H9 (cell line): ENCODE measurements at regions not wholly inside any gene's neighbourhood (a gene's known extent, or its start where the extent isn't known, plus 50 kb on each side); places are given as distances from the start of the nearest gene placed in this dataset.

ENCODE experiments used
- DNase-seq: peaks from one replicate; pipeline ENCODE4 v3.0.0-alpha.2; 2017
- H2AFZ ChIP-seq: one replicate; pipeline ENCODE4 v1.6.1; 2013; ENCODE audit warnings: mild to moderate bottlenecking, low read length, control low read depth, moderate library complexity
- H2AK5ac ChIP-seq: 2 replicates; pipeline ENCODE4 v1.6.1; 2013; ENCODE audit warnings: low read length, control low read depth, mixed read lengths; ENCODE audit not compliant: insufficient read length
- H2BK120ac ChIP-seq: one replicate; pipeline ENCODE4 v1.6.1; 2013; ENCODE audit warnings: low read depth, mild to moderate bottlenecking, low read length, control low read depth, inconsistent platforms; ENCODE audit not compliant: poor library complexity, severe bottlenecking
- H2BK12ac ChIP-seq: 2 replicates; pipeline ENCODE4 v1.6.1; 2013; ENCODE audit warnings: low read length, control low read depth, mixed read lengths, low read depth; ENCODE audit not compliant: insufficient read length
- H2BK15ac ChIP-seq: 2 replicates; pipeline ENCODE4 v1.6.1; 2013; ENCODE audit warnings: low read depth, low read length, control low read depth
- H2BK20ac ChIP-seq: one replicate; pipeline ENCODE4 v1.6.1; 2013; ENCODE audit warnings: low read depth, mild to moderate bottlenecking, low read length, control low read depth, inconsistent platforms; ENCODE audit not compliant: poor library complexity, severe bottlenecking
- H2BK5ac ChIP-seq: 2 replicates; pipeline ENCODE4 v1.6.1; 2013; ENCODE audit warnings: low read length, control low read depth, mixed read lengths; ENCODE audit not compliant: insufficient read length
- H3K14ac ChIP-seq: 2 replicates; pipeline ENCODE4 v1.6.1; 2013; ENCODE audit warnings: low read length, control low read depth; ENCODE audit not compliant: insufficient read depth
- H3K18ac ChIP-seq: 2 replicates; pipeline ENCODE4 v1.6.1; 2013; ENCODE audit warnings: low read depth, mild to moderate bottlenecking, mixed read lengths, low read length, control low read depth; ENCODE audit not compliant: insufficient read length
- H3K23ac ChIP-seq: 2 replicates; pipeline ENCODE4 v1.6.1; 2013; ENCODE audit warnings: low read length, control low read depth, mixed read lengths, low read depth; ENCODE audit not compliant: insufficient read length
- H3K23me2 ChIP-seq: 2 replicates; pipeline ENCODE4 v1.6.1; 2013; ENCODE audit warnings: low read depth, mild to moderate bottlenecking, mixed read lengths, low read length, control low read depth; ENCODE audit not compliant: insufficient read length, poor library complexity, severe bottlenecking
- H3K27ac ChIP-seq: 2 replicates; pipeline ENCODE4 v1.5.1; 2013; ENCODE audit warnings: low read length, control low read depth, mixed read lengths, low read depth; ENCODE audit not compliant: insufficient read length
- H3K27me3 ChIP-seq: 2 replicates; pipeline ENCODE4 v1.6.1; 2013; ENCODE audit warnings: low read length, control low read depth, inconsistent platforms; ENCODE audit not compliant: insufficient read depth
- H3K4ac ChIP-seq: 2 replicates; pipeline ENCODE4 v1.6.1; 2013; ENCODE audit warnings: low read depth, mild to moderate bottlenecking, control low read depth, inconsistent platforms, low read length, moderate library complexity
- H3K4me1 ChIP-seq: 2 replicates; pipeline ENCODE4 v1.6.1; 2013; ENCODE audit warnings: low read length, control low read depth, inconsistent platforms; ENCODE audit not compliant: insufficient read depth
- H3K4me2 ChIP-seq: 2 replicates; pipeline ENCODE4 v1.6.1; 2013; ENCODE audit warnings: low read length, control low read depth, mixed read lengths; ENCODE audit not compliant: insufficient read length, insufficient read depth
- H3K56ac ChIP-seq: 2 replicates; pipeline ENCODE4 v1.6.1; 2013; ENCODE audit warnings: low read depth, mild to moderate bottlenecking, mixed read lengths, low read length, control low read depth; ENCODE audit not compliant: insufficient read length
- H3K79me1 ChIP-seq: 2 replicates; pipeline ENCODE4 v1.6.1; 2013; ENCODE audit warnings: low read depth, mild to moderate bottlenecking, moderate library complexity, low read length, control low read depth, inconsistent platforms; ENCODE audit not compliant: insufficient read depth, poor library complexity, severe bottlenecking
- H3K79me2 ChIP-seq: 2 replicates; pipeline ENCODE4 v1.6.1; 2013; ENCODE audit warnings: low read length, control low read depth, inconsistent platforms; ENCODE audit not compliant: insufficient read depth
- H3K9ac ChIP-seq: 2 replicates; pipeline ENCODE4 v1.6.1; 2013; ENCODE audit warnings: low read length, control low read depth, mixed read lengths; ENCODE audit not compliant: insufficient read length; ENCODE audit errors: extremely low read depth
- H3K9me3 ChIP-seq: one replicate; pipeline ENCODE4 v1.6.1; 2013; ENCODE audit warnings: low read depth, low read length, inconsistent platforms; ENCODE audit not compliant: control insufficient read depth
- H3T11ph ChIP-seq: one replicate; pipeline ENCODE4 v1.6.1; 2013; ENCODE audit warnings: mild to moderate bottlenecking, low read length, control low read depth, inconsistent platforms
- H4K20me1 ChIP-seq: one replicate; pipeline ENCODE4 v1.6.1; 2013; ENCODE audit not compliant: control insufficient read depth, insufficient read length, insufficient read depth
- H4K5ac ChIP-seq: 2 replicates; pipeline ENCODE4 v1.6.1; 2013; ENCODE audit warnings: low read depth, mild to moderate bottlenecking, mixed read lengths, low read length, control low read depth; ENCODE audit not compliant: insufficient read length
- H4K8ac ChIP-seq: replicated peaks from 2 replicates; pipeline ENCODE4 v1.6.1; 2013; ENCODE audit warnings: low read length, control low read depth, mixed read lengths, low read depth; ENCODE audit not compliant: insufficient read length
- H4K91ac ChIP-seq: 2 replicates; pipeline ENCODE4 v1.6.1; 2013; ENCODE audit warnings: low read depth, mild to moderate bottlenecking, moderate library complexity, mixed read lengths, low read length, control low read depth; ENCODE audit not compliant: insufficient read length
- H3K27ac Mint-ChIP-seq, 3 experiments: 2 replicates in 2 of 3; 3 replicates in 1 of 3; pipeline ENCODE4 v1.8.0; 2020 to 2021; ENCODE audit warnings: mixed read lengths in 3 of 3, mild to moderate bottlenecking in 1 of 3, moderate library complexity in 1 of 3
- H3K27me3 Mint-ChIP-seq: 2 replicates; pipeline ENCODE4 v1.8.0; 2021; ENCODE audit warnings: low read depth, mild to moderate bottlenecking, moderate library complexity, mixed read lengths
- H3K36me3 Mint-ChIP-seq, 3 experiments: 2 replicates in 2 of 3; 3 replicates in 1 of 3; pipeline ENCODE4 v1.8.0; 2020 to 2021; ENCODE audit warnings: low read depth in 3 of 3, mixed read lengths in 3 of 3; ENCODE audit not compliant: insufficient read depth in 1 of 3
- H3K4me1 Mint-ChIP-seq, 2 experiments: 2 replicates each; pipeline ENCODE4 v1.8.0; 2020; ENCODE audit warnings: mixed read lengths in 2 of 2
- H3K4me3 Mint-ChIP-seq, 2 experiments: 2 replicates in 1 of 2; 3 replicates in 1 of 2; pipeline ENCODE4 v1.8.0; 2020 to 2021; ENCODE audit warnings: mild to moderate bottlenecking in 2 of 2, mixed read lengths in 2 of 2, moderate library complexity in 1 of 2
- H3K9me3 Mint-ChIP-seq, 2 experiments: 2 replicates in 1 of 2; 3 replicates in 1 of 2; pipeline ENCODE4 v1.8.0; 2020; ENCODE audit warnings: mild to moderate bottlenecking in 2 of 2, mixed read lengths in 2 of 2, moderate library complexity in 1 of 2
- CTCF ChIP-seq: fragments of 200-600 bp; sonication (generic); conservative IDR thresholded peaks from 3 replicates; pipeline ENCODE4 v1.8.0; 2021; ENCODE audit warnings: antibody characterized with exemption, mild to moderate bottlenecking
- WGBS: extraction: QIAGEN DNeasy Blood & Tissue Kit; methylation state at CpG from one replicate; pipeline ENCODE4 v1.1.7; 2013; ENCODE audit warnings: missing lambda C conversion rate, low lambda C conversion rate, mixed read lengths; ENCODE audit not compliant: insufficient read length; ENCODE audit errors: extremely low coverage; 5-methylcytosine and 5-hydroxymethylcytosine counted together

GRCh38 chr22:44634426-44635321 is 67.3 kb upstream of the PRR5 start:
- Mint-ChIP-seq H3K27me3 (peaks cover 27% of the 10 kb centered on the region), H3K4me3 (no peak overlapping the region)
- no CpG with 5 or more reads among the region's 9 CpGs for WGBS

More at GRCh38 chr22:44634426-44635321, 67.3 kb upstream of the PRR5 start:
- no peak overlapping the region for H2BK12ac ChIP-seq
- no peak overlapping the region for H3K27ac ChIP-seq
- H3K36me3 Mint-ChIP-seq: no peaks in the 10 kb centered on the region; a peak in 1 of 7 replicates
- H4K20me1 ChIP-seq: no peaks in the 10 kb centered on the region
- H3K27ac Mint-ChIP-seq: no peak overlapping the region
- H4K91ac ChIP-seq: no peak overlapping the region
- H3K4ac ChIP-seq: no peak overlapping the region
- no peak overlapping the region for H3K56ac ChIP-seq
- no peak overlapping the region for H4K5ac ChIP-seq
- H3K4me1 ChIP-seq: no peaks in the 10 kb centered on the region
- no peaks in the 10 kb centered on the region for H3K23me2 ChIP-seq
- H3K9me3 Mint-ChIP-seq: peaks cover 0 to 8% of the 10 kb centered on the region in 2 experiments; a peak in 4 of 5 replicates
- H2BK20ac ChIP-seq: no peak overlapping the region
- no peak overlapping the region for H3K14ac ChIP-seq
- H3K79me1 ChIP-seq: no peaks in the 10 kb centered on the region
- H2AFZ ChIP-seq: no peak overlapping the region
- H3T11ph ChIP-seq: no peak overlapping the region
- H3K23ac ChIP-seq: no peak overlapping the region
- H3K27me3 ChIP-seq: peaks cover 4% of the 10 kb centered on the region; the same call in 1 of the 2 replicates
- no peak for DNase-seq
- H2BK5ac ChIP-seq: no peak overlapping the region
- no peaks in the 10 kb centered on the region for H3K79me2 ChIP-seq
- H2BK120ac ChIP-seq: no peak overlapping the region
- H2AK5ac ChIP-seq: no peak overlapping the region
- H3K9ac ChIP-seq: no peak overlapping the region
- no peak overlapping the region for H3K4me2 ChIP-seq
- H3K9me3 ChIP-seq: no peaks in the 10 kb centered on the region
- H3K18ac ChIP-seq: no peak overlapping the region
- TF ChIP-seq CTCF: no peak
- H2BK15ac ChIP-seq: no peak overlapping the region
- no peaks in the 10 kb centered on the region for H3K4me1 Mint-ChIP-seq
- H4K8ac ChIP-seq: no peak overlapping the region
